Sciatic nerve (tissue), 2 donors: ENCODE measurements at regions not wholly inside any gene's neighbourhood (a gene's known extent, or its start where the extent isn't known, plus 50 kb on each side); places are given as distances from the start of the nearest gene placed in this dataset.

Source experiments
- ATAC-seq: fragments of 200-7000 bp; cut with Tn5 transposase; one replicate; pipeline ENCODE4 v1.9.1; 2020; ENCODE audit warnings: mild to moderate bottlenecking, moderate library complexity
- DNase-seq: peaks from one replicate; pipeline ENCODE4 v3.0.0-alpha.2; 2020; ENCODE audit warnings: low spot score
- intact Hi-C: fragments of 100-400 bp; cut with DNase I; formaldehyde crosslinking; loops from one replicate; pipeline ENCODE4 v1.14.2; 2022
- donor health status: DM: no; HTN: no; CAD: no.
- donor health status: DM: no; HTN: no; CAD: no.

DNA sequence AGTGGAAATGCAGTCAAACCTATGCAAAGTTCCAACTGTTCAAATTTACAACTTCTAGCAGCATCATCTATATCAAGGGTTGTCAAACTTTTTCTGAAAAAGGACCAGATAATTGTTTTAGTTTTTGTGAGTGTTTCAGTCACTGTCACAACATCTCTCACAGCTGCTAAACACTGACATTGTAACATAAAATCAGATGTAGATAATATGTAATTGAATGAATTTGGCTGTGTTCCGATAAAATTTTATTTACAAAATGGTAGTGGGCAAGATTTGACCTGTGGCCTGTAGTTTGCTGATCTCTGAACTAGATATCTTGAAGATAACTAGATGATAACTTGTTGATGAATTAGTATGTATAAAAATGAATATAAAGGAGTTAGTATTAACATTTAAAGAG, 1679.1 kb upstream of the PCDH20 start:
- ATAC-seq (no peak), DNase-seq (no peak)
- intact Hi-C loops, result no loop called here

DNA sequence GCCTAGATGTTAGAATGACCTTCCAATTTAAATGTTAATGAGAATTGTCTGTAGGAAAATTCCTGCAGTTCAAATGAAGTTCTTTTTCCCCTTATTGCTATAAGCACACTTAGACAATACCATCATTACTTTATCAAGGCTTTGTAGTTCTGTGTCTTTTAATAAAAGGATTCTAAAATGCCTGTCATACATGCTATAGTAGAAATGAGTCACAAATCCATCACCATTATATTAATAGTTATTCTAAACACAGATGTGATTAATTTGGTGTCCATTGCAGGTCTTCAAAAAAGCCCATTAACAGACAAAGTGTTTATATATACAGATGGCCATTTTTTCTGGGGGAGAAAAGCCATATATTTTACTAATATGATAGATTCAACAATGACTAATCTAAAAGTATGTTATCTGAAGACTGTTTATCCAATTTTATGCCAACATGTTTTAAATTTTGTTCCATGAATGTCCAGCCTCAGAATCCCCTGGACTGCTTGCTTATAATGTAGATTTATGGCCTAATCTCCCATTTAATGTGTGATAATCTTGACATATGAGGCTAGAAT, 1678.3 kb upstream of the PCDH20 start:
- ATAC-seq (no peak), DNase-seq (no peak)
- intact Hi-C loops, result no loop called here

DNA sequence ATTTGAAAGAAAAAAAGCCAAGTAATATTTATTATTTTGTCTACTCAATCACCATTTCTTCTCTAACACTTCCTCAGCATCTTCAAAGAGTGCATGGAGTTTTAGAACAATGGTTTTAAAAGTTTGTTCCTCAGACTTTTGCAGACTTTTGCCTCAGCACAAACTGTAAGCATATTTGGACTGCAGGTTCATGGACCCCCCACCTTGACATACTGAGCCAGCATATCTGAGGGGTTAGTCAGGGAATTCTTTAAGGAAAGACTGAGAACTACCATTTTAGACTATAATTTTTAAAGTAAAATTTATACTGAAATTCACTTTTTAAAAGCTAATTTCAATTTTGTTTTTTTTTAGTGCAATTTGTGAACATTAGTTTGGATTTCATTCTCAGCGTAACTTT, 1676.8 kb upstream of the PCDH20 start:
- ATAC-seq (no peak), DNase-seq (no peak)
- intact Hi-C loops, result no loop called here

DNA sequence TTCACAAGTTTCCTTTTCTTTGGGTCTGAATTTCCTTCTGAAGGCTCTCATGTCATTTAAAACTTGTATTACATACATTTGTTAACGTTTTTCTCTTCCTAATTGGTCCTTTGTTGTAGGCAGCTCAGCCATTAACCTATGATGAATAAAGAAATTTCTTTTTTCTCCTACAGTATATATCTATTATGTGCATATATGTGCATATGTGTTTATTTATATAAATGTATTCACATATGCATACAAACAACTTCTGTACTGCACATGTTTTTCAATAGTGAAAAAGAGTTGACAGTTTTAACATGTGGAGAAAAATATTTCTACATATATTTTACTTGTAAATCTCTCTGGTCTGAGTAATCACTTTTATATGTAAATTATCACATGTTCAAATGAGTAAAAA, 1674.9 kb upstream of the PCDH20 start:
- intact Hi-C loops, result no loop called here
- ATAC-seq (no peak), DNase-seq (no peak)

DNA sequence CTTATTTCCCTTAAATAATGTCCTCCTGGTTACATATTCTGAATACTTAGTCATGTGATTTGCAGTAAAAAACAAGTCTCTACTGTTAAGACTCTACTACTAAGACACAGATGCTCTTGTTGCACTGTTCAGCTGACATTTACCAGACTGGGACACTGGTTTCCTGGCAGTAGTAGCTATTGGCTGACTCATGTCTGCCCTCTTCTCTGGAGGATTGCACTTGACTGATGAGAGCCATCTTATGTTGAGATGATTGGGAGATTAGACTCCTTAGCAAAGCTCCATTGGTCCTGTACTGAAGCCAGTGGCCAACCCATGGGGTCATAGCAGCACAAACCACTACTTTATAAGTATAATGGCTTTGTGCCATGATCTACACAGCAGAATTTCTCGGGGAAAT, 1672.6 kb upstream of the PCDH20 start:
- intact Hi-C loops, result no loop called here
- DNase-seq (no peak), ATAC-seq (no peak)

DNA sequence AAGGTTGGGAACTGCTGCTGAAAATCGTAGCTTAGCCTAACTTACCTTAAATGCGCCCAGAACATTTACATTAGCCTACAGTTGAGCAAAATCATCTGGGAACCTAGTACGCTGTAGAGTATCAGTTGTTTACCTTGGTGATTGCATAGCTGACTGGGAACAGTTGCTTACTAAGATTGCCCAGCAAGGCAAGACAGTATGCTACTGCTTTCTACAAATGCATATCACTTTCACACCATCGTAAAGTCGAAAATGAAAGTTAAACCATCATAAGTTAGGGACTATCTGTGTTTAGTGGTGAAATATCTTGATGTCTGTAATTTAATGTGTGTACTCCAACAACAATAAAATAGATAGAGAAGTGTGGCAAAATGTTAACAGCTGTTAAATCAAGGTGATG, 1670.6 kb upstream of the PCDH20 start:
- DNase-seq (no peak), ATAC-seq (no peak)
- intact Hi-C loops, result no loop called here

DNA sequence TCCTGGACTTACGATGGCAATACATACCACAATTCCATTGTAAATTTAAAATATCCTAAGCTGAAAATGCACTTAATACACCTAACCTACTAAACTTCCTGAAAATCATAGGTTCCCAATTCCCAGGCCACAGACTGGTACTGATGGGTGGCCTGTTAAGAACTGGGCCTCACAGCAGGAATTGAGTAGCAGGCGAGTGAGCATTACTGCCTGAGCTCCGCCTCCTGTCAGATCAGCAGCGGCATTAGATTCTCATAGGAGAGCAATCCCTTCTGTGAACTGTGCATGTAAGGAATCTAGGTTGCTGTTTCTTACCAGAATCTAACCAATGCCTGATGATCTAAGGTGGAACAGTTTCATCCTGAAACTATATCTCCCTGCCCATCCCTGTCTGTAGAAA, 1670.2 kb upstream of the PCDH20 start:
- ATAC-seq (no peak), DNase-seq (no peak)
- intact Hi-C loops, result no loop called here

DNA sequence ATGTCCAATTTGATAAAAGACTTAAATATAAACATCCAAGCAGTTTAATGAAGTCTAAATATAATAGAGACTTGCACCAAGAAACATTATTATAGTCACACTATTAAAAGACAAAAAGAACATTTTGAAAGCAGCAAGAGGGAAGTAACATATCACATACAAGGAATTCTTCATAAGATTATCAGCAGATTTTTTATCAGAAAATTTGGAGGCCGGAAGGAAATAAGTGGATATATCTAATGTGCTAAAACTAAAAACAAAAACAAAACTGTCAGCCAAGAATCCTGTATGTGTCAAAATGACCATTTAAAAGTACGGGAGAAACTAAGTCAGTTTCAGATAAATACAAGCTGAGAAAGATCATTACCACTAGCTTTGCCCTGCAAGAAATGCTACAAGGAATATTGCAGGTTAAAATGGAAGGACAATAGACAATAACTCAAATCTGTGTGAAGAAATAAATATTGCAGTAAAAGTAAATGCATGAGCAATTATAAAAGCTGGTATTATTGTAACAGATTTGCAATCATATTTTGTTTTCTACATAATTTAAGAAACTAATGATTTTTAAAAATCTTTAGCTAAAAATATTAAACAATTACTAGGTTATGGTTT, 1665.9 kb upstream of the PCDH20 start:
- DNase-seq (no peak), ATAC-seq (no peak)
- intact Hi-C loops, result no loop called here

DNA sequence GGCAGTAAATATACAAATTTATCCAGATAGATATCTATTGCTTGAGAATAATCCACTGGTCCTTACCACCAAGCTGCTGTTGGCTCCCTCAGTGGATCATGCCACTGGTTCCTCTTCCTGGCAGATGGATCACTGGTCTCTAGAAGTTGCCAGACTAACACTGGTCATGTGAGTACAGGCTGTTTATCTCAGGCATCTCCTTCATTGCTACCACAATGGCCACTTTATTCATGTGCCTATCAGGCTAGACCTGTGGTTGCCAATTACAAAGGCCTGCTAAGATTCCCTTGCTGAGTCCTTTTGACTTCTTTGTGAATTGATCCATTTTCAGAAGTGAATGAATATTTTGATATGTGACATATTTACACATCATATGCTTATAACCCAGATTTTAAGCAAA, 1659.5 kb upstream of the PCDH20 start:
- intact Hi-C loops, result loop anchor here (10.0 kb wide), 1 partner anchor 100 kb away; no protein-coding TSS in a partner anchor
- DNase-seq (no peak), ATAC-seq (no peak)

DNA sequence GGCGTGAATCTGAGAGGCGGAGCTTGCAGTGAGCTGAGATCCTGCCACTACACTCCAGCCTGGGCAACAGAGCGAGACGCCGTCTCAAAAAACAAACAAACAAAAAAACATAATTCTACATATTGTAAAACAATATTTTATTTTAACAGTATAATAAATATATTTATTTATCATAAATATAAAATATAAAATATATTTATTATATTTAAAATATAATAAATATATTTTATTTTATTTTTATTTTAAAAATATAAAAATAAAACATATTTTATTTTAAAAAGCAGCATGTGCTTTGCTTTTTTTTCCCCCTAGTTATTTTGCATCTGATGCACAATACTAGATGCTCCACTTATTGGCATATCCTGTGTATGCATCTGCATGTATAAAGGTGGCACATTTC, 1634.6 kb upstream of the PCDH20 start:
- ATAC-seq (no peak), DNase-seq (no peak)
- intact Hi-C loops, result no loop called here

DNA sequence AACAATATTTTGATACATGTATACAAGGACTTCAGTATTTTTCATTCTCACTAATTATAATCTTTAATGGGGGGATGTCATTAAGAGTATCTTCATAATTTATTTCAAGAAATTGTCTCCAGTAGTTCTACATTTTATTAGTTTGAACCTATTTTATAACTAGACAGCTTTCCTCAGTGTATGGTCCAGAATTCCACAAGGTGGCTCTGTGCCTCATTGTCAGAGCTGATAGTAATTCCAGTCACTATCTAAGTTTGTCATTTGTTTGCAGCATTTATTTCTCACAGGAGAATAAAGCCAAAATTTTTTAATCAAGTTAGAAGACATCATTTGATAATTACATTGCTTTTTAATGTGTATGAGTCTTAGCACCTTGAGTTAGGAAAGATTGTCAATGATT, 1633.0 kb upstream of the PCDH20 start:
- ATAC-seq (no peak), DNase-seq (no peak)
- intact Hi-C loops, result no loop called here

DNA sequence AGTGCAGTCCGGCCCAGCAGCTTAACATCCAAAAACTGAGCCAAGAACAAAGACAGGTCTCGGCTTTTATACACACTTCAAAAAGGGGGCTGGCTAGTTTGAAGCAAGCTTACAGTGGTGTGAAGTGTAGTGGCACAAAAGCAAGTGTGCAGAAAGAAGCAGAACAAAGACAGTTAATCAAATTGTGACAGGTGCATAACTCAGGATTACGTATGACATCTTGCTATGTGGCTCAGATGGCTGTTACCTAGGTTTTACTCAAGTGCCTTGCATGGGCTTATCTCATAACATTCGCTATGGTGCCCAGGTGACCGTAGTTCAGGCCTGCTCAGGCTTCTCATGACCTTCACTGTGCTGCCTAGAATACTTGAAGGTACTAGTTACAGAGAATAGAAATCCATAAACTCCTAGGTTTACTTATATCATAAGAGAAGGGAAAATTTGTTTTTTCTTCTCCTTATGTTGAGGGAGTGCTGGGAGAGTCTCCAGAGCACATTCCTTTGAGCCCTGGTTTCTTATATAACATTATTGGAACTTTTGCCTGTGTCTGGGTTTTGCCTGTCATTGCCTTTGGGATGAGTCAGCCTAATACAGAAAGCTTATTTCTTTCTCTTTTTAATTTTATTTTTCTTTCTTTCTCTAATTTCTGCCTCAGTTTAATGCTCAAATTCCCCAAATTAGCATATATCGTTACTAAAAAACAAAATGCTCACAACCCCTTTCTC, 1629.1 kb upstream of the PCDH20 start:
- no peak for DNase-seq
- no peak for ATAC-seq
- intact Hi-C loops, result no loop called here

DNA sequence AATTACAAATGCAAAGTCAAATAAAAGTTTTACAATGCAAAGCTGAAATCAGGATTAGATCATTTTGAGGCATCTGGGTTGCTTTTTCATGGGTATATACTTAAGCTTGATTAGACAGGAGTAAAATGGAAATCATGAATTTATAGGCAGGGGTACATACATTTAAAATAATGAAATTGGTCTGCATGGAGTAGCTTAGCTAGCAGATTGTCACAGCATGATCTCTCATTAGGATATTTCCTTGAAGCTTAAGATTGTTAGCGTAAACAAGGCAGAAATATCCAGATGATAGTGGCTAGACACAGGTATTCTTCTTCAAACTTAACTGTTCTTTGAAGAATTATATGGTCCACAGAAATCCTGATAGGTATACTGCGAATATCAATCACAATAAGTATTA, 1627.0 kb upstream of the PCDH20 start:
- ATAC-seq (peak; percentile 21), DNase-seq (no peak)
- intact Hi-C loops, result no loop called here

DNA sequence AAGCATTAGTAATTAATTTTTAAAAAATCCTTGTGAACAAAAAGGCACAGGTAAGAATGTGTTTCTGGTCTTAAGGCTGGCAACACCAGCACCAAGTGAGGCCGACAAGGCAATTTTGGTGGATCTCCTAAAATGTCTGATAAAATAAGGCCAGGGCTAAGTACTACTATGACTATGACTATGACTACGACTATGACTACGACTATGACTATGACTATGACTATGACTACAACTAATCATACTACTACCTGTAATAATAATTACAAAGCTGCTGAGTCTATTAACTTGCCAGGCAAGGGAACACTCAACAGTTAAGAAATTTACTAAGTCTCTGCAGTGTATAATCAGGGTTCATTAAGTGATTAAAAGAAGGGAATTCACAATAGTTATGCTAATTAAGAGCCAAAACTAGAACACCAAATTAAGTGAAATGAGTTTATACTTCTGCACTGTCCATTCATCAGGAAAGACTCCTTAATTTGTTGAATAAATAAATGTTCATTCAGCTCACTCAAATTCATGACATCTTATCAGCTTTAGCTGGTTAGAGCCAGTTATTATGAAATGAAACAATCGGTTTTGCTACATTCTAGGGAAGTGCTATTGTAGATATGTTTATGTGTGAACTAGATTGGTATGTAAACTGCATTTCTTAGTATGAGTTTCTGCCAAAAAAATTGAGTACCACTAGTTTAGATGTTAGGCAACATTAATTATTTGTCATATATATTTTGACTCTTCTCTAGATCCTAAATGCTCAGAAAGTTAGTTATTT, 1626.2 kb upstream of the PCDH20 start:
- DNase-seq (no peak), ATAC-seq (no peak)
- intact Hi-C loops, result no loop called here

DNA sequence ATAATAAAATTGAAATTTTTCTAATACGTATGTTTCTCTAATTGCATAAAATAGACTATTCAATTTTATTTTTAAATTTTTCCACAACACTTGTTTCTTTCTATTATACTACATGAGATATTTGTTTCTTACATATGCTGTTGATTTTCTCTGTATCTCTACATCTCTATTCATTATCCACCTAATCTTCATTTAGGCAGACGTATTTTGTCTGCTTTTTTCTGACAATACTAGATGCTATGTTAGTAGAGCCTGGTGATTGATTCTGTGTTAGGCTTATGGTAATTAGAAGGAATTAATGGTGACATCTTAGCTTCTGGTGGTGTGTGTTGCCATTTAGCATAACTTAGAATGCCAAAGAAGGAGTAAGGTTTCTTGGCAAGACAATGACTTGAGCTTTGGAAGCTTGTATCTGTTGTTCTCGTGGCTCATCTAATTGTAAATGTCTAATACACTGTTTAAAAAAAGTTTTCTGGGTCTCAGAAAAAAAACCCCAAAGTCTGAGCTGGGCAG, 1610.7 kb upstream of the PCDH20 start:
- intact Hi-C loops, result no loop called here
- ATAC-seq (no peak), DNase-seq (no peak)

DNA sequence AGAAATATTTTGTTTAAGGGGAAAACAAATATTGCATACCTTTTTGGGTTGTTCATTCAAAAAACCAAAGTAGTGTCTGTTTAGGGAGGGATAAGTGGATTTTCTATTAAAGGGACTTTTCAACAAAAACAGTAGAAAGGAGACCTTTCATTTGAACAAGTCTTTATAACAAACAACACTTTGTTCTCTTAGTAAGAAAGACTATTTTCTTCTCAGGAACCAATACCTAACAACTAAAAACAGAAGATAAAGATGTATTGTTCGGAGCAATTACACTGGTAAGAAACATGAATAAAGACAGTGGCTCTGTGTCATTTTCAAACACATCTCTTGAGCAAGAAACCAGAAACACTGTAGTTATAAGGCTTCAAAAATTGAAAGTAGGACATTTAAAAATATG, 1610.1 kb upstream of the PCDH20 start:
- ATAC-seq, result no peak
- no peak for DNase-seq
- intact Hi-C loops, result no loop called here

DNA sequence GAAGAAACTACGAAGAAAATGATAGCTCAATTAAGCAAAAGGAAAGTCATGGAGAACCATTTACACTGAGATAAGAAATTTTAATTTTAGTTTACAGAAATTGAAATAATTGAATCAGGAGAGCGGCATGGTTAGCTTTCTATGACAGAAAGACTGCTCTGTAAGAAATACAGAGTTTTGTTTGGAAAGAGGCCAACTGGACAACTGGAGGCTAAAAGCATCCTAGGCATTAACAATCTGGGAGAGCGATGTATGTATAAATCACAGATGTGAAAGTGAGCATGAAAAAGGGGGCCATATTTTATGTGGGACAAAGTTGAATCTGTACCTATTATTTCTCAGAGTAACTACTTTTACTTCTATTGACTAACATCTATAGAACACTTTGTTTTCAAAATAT, 1608.8 kb upstream of the PCDH20 start:
- intact Hi-C loops, result no loop called here
- no peak for ATAC-seq
- no peak for DNase-seq

DNA sequence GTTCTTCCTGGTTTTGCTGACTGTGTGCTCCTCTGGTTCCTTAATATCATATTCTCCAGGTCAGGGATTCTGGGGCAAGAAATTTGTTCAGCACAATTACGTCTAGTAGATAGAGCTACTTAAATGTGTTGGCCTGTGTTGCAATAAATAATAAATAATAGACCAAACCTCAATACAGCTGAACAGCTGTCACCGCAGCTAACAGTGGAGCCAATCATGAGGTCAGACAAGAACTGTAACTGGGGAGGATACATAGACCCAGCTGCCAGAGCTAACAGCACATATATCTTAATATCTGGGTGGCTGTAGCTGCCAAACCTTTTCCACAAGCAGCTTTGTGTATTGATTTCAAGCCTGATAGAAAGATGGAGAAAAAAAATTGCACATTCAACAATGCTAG, 1596.3 kb upstream of the PCDH20 start:
- intact Hi-C loops, result no loop called here
- no peak for ATAC-seq
- no peak for DNase-seq

DNA sequence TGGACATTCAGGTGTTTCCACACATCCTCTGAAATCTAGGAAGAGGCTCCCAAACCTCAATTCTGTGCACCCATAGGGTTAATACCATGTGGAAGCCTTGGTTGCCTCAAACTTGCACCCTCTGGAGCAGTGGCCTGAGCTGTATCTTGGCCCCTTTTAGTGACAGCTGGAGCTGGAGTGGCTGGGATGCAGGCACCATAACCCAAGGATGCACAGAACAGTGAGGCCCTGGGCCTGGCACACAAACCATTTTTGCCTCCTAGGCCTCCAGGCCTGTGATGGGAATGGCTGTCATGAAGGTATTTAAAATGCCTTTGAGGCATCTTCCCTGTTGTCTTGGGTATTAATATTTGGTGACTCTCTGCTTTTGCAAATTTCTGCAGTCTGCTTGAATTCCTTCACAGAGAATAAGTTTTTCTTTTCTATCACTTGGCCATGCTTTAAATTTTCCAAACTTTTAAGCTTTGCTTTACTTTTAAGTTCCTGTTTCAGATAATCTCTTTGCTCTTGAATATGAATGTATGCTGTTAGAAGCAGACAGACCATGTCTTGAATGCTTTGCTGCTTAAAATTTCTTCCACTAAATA, 1594.5 kb upstream of the PCDH20 start:
- intact Hi-C loops, result no loop called here
- DNase-seq (no peak), ATAC-seq (no peak)

DNA sequence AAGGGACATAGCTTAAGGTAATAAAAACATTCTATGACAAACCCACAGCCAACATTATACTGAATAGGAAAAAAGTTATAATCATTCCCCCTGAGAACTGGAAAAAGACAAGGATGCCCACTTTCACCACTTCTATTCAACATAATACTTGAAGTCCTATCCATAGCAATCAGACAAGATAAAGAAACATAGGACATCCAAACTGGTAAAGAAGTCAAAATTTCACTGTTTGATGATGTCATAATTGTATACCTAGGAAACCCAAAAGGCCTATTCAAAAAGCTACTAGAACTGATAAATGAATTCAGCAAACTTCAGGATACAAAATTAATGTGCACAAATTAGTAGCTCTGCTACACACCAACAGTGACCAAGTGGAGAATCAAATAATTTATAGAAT, 1590.0 kb upstream of the PCDH20 start:
- DNase-seq (no peak), ATAC-seq (no peak)
- intact Hi-C loops, result no loop called here
